DMS 273 (cell line): ENCODE measurements at regions not wholly inside any gene's neighbourhood (a gene's known extent, or its start where the extent isn't known, plus 50 kb on each side); places are given as distances from the start of the nearest gene placed in this dataset.
A peak's percentile ranks its signal among the peaks of the same experiment; 100 is the strongest.

ENCODE experiments used
- DNase-seq: peaks from one replicate; lab custom pipeline; 2025; ENCODE audit not compliant: unreplicated experiment; lab: John Stamatoyannopoulos, UW

GRCh38 chr12:59260202-59260601 lies 335.6 kb upstream of the SLC16A7 start:
- no peak for DNase-seq

GRCh38 chr12:59252731-59253130 lies 332.4 kb upstream of the LRIG3 start:
- no peak for DNase-seq

DNA sequence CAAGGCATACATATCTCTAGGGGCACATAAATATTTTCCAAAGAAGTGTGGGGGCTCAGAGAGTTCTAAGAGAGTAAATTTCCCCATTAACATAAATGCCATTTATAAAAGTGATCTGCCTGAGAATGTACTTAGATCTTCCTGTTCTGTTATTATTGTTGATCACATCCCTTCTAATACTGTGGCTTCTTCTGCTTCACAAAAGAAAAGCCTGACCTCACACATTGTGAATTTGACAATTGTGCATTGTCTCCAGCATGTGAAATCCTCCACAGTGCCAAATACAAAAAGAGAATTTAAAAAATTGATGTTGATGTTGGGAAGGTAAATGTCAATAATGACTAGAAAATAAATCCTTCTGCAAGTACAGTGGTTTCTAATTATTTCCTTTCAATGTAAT lies 330.5 kb upstream of the LRIG3 start:
- DNase-seq: no peak

DNA sequence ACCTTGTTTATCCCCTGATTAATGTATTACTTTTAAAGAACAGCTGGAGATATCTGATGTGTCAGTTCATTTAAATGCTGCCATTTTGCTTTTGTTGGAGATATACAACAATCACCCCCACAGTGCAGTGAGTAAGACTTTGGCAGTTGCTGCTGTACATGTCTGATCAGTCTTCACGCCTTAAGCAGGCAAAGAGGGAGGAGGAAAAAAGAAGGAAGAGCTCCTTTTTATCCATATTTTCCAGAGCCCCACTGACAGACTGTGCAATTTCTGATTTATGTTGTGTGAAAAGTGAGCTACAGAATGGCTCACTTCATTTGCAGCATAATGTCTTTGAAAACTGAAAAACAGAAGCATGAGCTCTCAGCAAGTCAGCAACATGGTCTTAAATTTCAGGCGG lies 319.7 kb upstream of the LRIG3 start:
- no peak for DNase-seq

GRCh38 chr12:59234391-59234790 lies 314.1 kb upstream of the LRIG3 start:
- no peak for DNase-seq

GRCh38 chr12:59230334-59230733 lies 310.0 kb upstream of the LRIG3 start:
- no peak for DNase-seq

DNA sequence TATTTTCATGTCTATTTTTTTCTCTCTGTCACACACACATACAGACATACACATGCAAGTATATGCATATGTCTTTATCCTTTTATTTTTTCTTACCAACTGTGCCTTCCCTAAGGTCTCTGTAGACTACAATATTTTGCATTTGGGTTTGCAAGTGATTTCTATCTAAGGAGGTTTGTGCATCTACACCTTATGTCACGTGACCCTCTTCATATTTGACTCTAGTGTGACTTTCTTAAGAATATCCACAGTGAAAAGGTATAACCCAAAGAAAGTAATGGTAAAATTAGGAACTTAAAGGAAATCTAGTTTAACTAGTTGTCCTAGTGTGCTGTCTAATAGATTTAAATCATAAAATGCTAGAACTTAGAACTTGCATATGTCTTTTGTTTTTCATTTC lies 298.8 kb upstream of the LRIG3 start:
- DNase-seq: no peak

DNA sequence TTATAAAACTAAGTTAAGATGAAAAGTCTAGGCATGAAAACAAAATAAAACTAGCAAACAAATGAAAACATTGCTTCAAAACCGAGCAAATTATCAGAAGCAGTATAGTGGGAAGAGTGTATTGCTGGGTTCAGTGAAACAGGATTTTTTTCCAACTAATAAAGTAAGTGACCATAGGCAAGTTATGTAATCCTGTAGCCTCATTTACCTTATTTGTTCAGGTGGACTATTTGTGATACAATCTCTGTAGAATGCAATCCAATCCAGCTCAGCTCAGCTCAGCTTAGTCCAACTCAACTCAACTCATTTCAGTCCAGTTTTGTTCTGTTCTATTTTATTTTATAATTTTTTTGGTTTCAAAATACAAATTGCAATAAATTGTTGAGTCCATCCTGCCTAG lies 276.7 kb upstream of the LRIG3 start:
- DNase-seq: no peak

GRCh38 chr12:59194794-59195193 lies 274.5 kb upstream of the LRIG3 start:
- DNase-seq: no peak

- no peak for DNase-seq
These were observed 273.3 kb upstream of the LRIG3 start for GRCh38 chr12:59193476-59194050.

DNA sequence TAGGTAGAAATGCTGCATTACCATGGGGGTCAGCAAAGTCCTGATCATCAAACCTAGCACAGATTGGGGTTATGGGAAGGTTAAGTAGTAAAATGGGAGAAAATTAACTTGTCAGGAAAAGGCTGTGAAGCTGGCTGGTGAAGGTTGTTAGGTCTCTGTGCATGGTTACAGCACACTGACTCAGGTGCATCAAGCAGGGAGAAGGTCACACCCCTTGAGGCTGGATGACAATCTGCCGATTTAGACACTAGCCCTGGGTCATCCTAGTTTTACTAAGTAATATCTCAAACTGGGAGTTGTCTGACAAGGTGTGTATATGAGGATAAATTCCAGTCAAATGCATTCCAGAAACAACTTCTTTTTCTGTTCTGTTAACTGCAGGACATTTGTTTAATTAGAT lies 271.1 kb upstream of the LRIG3 start:
- DNase-seq: no peak

- DNase-seq: peak; percentile 26
These were observed 266.1 kb upstream of the LRIG3 start for GRCh38 chr12:59186451-59186850.

DNA sequence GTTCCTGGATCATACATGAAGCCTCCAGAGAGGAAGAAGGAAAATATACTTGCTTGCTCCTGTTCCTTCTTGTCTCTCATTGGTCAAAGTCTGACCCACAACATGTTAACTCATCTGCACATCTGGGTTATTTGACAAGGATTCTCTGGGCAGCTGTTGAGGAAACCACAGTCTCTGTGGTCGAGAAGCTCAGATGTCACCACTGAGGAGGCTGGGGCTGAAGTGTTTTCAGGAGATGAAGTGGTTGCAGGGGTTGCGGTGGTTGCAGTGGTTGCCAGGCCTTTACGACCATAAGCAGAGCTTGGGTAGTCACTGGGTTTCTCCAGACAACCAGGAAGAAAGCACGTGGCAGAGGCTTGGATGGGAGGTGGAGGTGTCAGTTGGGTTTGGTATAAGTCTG lies 265.0 kb upstream of the LRIG3 start:
- DNase-seq: no peak

DNA sequence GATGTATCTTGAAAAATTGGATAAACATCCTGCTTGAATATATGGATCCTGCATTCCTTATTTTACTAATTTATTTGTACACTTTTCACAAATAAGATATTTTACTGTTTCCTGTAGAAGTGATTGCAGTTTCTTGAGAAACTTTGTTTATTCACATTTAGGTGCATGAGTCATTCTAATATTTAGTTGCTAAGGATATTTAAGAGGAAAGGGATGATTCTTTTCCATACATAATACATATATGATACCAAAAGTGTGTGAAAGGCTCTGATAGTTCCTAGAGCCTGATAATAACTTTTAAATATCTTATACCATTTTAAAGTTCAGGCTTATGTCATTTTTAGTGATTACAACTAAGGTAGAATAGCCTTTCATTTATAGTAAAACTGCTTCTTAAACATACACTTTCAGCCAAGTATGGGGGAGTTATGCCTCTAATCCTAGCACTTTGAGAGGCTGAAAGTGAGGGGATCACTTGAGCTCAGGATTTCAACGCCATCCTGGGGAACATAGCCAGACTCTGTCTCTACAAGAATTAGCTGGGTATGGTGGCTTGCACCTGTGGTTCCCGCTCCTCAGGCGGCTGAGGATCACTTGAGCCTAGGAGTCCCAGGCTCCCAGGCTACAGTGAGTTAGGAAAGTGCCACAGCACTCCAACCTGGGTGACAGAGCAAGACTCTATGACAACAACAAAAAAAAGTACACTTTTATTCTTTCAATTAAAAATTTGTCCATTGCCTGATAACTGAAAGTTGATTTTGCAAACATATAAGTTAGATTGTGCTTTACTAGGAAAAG lies 262.6 kb upstream of the LRIG3 start:
- no peak for DNase-seq

DNA sequence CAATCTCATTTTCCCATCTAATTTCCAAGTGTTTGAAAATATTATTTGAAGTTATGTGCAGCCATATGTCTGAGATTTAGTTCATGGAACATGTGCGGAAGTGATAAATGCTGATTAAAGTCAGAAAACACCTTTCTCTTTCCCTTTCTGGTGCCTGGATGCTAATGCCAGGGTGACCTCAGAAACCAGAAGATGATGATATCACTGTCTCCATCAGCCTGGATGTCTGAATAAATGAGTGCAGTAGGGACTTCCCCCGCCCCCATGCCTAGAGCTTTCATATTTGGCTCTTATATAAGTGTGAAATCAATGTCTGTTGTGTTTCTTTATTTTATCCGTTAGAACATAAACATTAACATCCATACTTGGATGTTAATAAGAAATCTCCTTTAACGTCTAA lies 261.9 kb upstream of the LRIG3 start:
- DNase-seq: no peak

GRCh38 chr12:59181196-59181777 lies 261.0 kb upstream of the LRIG3 start:
- DNase-seq: no peak

- DNase-seq: no peak
These were observed 258.9 kb upstream of the LRIG3 start for GRCh38 chr12:59179231-59179630.

DNA sequence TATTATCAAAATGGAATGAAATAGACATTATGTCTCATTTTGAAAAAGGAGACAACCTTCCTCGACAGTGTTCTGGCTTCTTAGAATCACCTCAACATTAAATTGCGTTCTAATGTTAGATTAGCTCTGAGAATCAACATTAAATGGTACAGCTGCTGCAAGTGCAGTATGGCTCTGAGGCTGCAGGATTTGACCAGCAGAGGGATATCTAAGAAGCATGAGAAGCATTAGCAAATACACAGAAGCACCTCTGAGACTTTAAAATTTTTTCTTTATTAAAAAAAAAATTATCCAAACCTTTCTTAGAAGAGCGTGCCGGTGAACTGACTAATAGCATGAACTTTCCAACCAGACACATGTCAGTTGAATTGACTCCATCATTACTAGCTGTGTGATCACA lies 253.4 kb upstream of the LRIG3 start:
- DNase-seq: peak; percentile 8

DNA sequence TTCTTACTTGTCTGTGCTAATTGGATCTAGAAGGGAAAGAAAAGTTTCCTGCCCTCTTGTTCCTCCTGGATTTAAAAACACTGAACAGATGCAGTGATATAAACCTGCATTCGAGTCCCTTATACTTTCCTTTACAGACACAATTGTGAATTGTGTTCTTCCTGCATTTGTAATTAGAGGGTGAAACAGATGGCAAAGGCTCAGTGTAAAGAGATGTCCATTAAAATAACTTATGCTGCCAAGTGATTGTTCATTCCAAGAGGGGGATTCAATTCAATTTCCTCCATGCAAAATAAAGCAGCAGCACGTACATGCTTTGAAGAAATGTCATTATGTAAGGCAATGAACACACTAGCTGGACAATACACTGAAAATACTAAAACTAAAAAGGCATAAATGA lies 248.3 kb upstream of the LRIG3 start:
- DNase-seq: peak; percentile 55

- no peak for DNase-seq
These were observed 246.2 kb upstream of the LRIG3 start for GRCh38 chr12:59166457-59166856.

DNA sequence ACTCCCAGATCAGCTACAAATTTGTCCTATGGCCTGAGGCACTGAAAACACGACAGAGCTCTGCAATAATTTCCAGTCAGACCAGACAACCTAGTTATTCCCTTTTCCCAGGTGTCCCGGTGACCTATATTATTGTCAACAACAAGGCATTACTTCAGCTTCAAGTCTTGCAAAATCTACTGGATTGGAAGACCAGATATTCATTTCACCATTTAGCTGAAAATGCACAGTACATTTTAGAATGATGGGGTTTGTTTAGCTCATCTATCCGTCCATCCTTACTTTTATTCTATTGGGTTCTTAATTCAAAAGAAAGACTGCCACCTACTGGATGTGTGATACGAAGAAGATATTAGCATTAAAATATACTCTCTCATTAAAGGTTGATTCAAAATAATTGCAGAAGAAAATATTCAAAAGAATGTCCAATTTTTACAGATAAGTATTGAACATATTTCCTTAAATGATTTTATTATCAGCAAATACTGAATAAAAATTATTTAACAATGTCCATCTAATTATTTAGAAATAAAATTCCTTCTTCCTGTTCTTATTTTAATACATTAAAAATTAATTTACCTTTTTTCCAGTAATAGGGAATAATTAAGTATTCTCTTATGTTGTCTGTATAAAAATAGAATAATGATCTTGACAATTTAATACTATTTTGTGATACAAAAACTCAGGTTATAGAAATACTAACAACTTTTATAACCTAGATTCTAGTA lies 244.9 kb upstream of the LRIG3 start:
- peak; percentile 51 for DNase-seq

DNA sequence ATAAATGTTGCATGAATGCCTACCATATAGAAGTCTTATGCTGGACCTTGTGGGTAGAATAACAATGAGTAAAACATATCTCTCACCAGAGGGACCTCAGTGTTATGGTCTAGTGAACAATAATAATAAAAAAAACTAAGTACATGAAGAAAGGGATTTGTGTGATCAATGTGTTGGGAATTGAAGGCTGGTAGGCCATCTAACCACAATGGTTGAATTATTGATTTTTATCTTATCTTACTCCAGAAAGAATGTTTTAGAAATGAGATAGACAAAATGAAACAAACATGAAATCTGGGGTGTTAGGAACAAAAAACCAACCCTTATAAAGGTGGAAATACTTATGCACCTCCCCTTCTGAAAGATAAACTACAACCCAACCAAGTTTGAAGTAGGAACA lies 243.9 kb upstream of the LRIG3 start:
- no peak for DNase-seq
